NT2/D1 (cell line): ENCODE measurements at regions not wholly inside any gene's neighbourhood (a gene's known extent, or its start where the extent isn't known, plus 50 kb on each side); places are given as distances from the start of the nearest gene placed in this dataset.

ENCODE experiments used
- YY1 ChIP-seq: IDR thresholded peaks from 2 replicates; pipeline ENCODE4 v1.6.1; 2011; ENCODE audit not compliant: insufficient read length, insufficient read depth
- ZNF274 ChIP-seq: IDR thresholded peaks from 2 replicates; pipeline ENCODE4 v1.6.1; 2011; ENCODE audit warnings: mild to moderate bottlenecking, low read depth, low read length

DNA sequence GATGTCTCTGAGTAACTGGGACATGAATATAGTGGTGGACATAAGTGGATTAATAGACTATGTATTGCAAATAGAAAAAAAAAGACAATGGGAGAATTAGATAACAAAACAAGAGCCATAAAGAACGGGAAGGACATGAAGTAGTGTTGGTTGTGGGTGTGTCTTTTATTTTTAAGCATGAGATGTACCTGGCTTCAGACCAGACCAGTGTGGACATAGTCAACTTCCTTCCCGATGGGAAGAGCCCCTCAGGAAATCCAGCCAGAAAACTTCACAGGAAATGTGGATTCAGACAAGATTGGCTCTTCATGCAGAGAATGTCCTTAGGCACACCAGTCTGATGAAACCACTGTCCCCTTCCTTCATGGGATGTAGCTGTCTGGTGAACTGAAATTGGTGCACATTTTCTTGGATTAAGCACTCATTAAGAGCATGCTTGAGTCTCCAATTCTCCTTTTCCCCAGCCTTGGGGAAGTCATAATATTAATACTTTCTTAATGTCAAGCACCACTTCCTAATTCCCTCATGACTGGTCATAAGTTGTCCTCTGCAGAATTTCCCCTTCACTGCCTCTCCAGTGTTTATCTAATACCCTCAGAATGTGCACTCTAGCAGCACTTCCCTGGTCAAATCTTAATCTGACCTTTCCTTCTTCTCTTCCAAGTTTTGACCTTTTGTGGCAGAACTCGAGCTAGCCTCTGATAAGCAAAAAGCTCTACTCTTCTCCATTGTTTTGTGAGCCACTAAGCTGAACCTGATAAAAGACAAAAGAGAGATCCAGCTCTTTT, 350.6 kb upstream of the MAF start:
- TF ChIP-seq YY1 (no peak), ZNF274 (no peak)
